ENCODE measurements at regions not wholly inside any gene's neighbourhood (a gene's known extent, or its start where the extent isn't known, plus 50 kb on each side); places are given as distances from the start of the nearest gene placed in this dataset.

- TF ChIP-seq OSR2 (tag by site-specific recombination; IDR thresholded peaks at IDR 0.05): no peak
- no peak for TF ChIP-seq CTCF (tag by site-specific recombination; IDR thresholded peaks at IDR 0.05)
- TF ChIP-seq ZNF677 (tag by site-specific recombination; IDR thresholded peaks at IDR 0.05): no peak
- TF ChIP-seq ZNF548 (tag by site-specific recombination; IDR thresholded peaks at IDR 0.05): no peak
- TF ChIP-seq ZNF501 (tag by site-specific recombination; IDR thresholded peaks at IDR 0.05): no peak
- TF ChIP-seq ZNF133 (tag by site-specific recombination; IDR thresholded peaks at IDR 0.05): no peak
- no peak for TF ChIP-seq KLF8 (tag by site-specific recombination; IDR thresholded peaks at IDR 0.05)
- TF ChIP-seq YY1 (tag by site-specific recombination; IDR thresholded peaks at IDR 0.05): no peak
- TF ChIP-seq ZNF302 (tag by site-specific recombination; IDR thresholded peaks at IDR 0.05; ENCODE audit: low read depth): no peak
Measured at GRCh38 chr2:12824351-12824777, 107.6 kb downstream of the TRIB2 start.
